A673 (cell line): ENCODE measurements at regions not wholly inside any gene's neighbourhood (a gene's known extent, or its start where the extent isn't known, plus 50 kb on each side); places are given as distances from the start of the nearest gene placed in this dataset.

Experiments used
- BruUV-seq: library from RNA; stranded (reverse); fragments of 400-500 nt; replicated peaks from 2 replicates; lab custom pipeline; 2021; lab: Mats Ljungman, UMichigan
- CTCF ChIA-PET: fragments of 300-600 bp; sonication (Branson Sonifier 250); formaldehyde crosslinking; loops from one replicate; lab custom pipeline; 2022; ENCODE audit warnings: antibody characterized with exemption; lab: Charles Lee
- POLR2A ChIA-PET: fragments of 300-600 bp; sonication (Branson Sonifier 250); formaldehyde crosslinking; loops from one replicate; lab custom pipeline; 2022; ENCODE audit warnings: antibody characterized with exemption; ENCODE audit not compliant: low non-redundant PET; lab: Charles Lee
- DNase-seq: peaks from one replicate; pipeline ENCODE4 v3.0.0-alpha.2; 2015; ENCODE audit warnings: low spot score
- H3K27ac ChIP-seq: fragments of 200-600 bp; sonication (generic); 2 replicates; pipeline ENCODE4 v1.5.1; 2016; ENCODE audit warnings: mixed run types, low read depth, mild to moderate bottlenecking, mixed read lengths, antibody characterized with exemption, low read length; ENCODE audit not compliant: poor library complexity, severe bottlenecking
- H3K27me3 ChIP-seq: fragments of 200-600 bp; sonication (generic); replicated peaks from 2 replicates; pipeline ENCODE4 v1.6.1; 2017; ENCODE audit warnings: mixed run types, low read depth, mild to moderate bottlenecking, mixed read lengths, antibody characterized with exemption, low read length; ENCODE audit not compliant: insufficient read depth, poor library complexity
- H3K36me3 ChIP-seq: fragments of 200-600 bp; sonication (generic); 2 replicates; pipeline ENCODE4 v1.6.1; 2016; ENCODE audit warnings: mixed run types, mild to moderate bottlenecking, mixed read lengths, antibody characterized with exemption, low read length; ENCODE audit not compliant: insufficient read depth, poor library complexity, severe bottlenecking
- H3K4me1 ChIP-seq: fragments of 200-600 bp; sonication (generic); 2 replicates; pipeline ENCODE4 v1.6.1; 2017; ENCODE audit warnings: mixed run types, mild to moderate bottlenecking, mixed read lengths, antibody characterized with exemption, low read length; ENCODE audit not compliant: insufficient read depth, poor library complexity, severe bottlenecking
- H3K4me3 ChIP-seq: fragments of 200-600 bp; sonication (generic); 2 replicates; pipeline ENCODE4 v1.5.1; 2016; ENCODE audit warnings: low read depth, mixed run types, mild to moderate bottlenecking, mixed read lengths, low read length; ENCODE audit not compliant: poor library complexity, severe bottlenecking
- H3K9me3 ChIP-seq: fragments of 200-600 bp; sonication (generic); 2 replicates; pipeline ENCODE4 v1.6.1; 2016; ENCODE audit warnings: mixed run types, low read depth, mild to moderate bottlenecking, mixed read lengths, antibody characterized with exemption, low read length; ENCODE audit not compliant: poor library complexity, severe bottlenecking
- CTCF ChIP-seq: fragments of 300-800, 200-600 bp; sonication (generic); conservative IDR thresholded peaks from 2 replicates; pipeline ENCODE4 v1.5.1; 2017; ENCODE audit warnings: low read depth, mild to moderate bottlenecking, antibody characterized with exemption, low read length, moderate library complexity, mixed read lengths
- EZH2 ChIP-seq: fragments of 200-600 bp; sonication (generic); IDR thresholded peaks from 2 replicates; pipeline ENCODE4 v1.6.1; 2017; ENCODE audit warnings: borderline replicate concordance, low read depth, mild to moderate bottlenecking, mixed read lengths, antibody characterized with exemption, low read length; ENCODE audit not compliant: poor library complexity, severe bottlenecking
- intact Hi-C: fragments of 100-400 bp; cut with micrococcal nuclease; formaldehyde crosslinking; loops from one replicate; pipeline ENCODE4 v1.10.0; 2022; ENCODE audit not compliant: unreplicated experiment

DNA sequence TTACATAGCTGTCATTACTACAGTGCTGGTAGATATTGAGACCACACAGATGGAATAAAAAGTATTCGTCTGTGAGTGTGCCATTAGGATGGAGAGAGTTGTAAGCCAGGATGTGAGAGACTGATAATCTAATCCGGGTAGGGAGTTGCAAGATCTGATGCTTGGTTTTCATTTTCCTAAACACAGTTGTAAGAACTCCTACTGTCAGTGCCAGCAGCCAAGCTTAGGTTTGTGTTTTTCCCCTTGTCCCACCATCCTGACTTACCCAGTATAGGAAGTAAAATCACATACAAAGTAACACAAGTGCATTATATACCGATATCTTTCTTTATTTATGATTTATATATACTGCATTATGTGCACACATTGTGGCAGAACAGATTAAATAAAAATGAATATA, 726.4 kb upstream of the PCDH20 start:
- Histone ChIP-seq H3K27me3 (no peaks in the 10 kb centered on the region), H3K27ac (no peak overlapping the region), H3K4me3 (no peak overlapping the region), H3K36me3 (no peaks in the 10 kb centered on the region), H3K9me3 (peaks cover 4% of the 10 kb centered on the region), H3K4me1 (no peaks in the 10 kb centered on the region)
- BruUV-seq, result no TSS peak
- TF ChIP-seq CTCF (no peak), EZH2 (no peak)
- ChIA-PET CTCF (no interaction called here), POLR2A (no interaction called here)
- intact Hi-C loops, result no loop called here
- DNase-seq, result no peak

DNA sequence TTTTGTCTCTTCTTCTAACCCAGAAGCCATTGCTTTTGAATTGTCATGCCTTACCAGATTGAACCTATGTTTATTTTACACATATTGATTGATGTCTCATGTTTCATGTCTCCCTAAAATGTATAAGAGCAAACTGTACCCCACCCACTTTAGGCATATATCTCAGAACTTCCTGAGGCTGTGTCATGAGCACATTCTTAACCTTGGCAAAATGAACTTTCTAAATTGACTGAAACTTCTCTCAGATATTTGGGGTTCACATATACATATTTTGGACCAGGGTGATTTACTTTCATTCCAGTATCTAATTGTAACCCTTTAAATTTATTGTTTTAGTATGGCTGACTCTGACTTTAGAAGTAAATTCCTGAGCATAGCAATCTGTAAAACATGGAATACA, 723.9 kb upstream of the PCDH20 start:
- intact Hi-C loops, result no loop called here
- Histone ChIP-seq H3K27ac (no peak overlapping the region), H3K4me1 (no peaks in the 10 kb centered on the region), H3K27me3 (no peaks in the 10 kb centered on the region), H3K4me3 (no peak overlapping the region), H3K9me3 (peaks cover 4% of the 10 kb centered on the region), H3K36me3 (no peaks in the 10 kb centered on the region)
- CTCF ChIA-PET, result no interaction called here
- TF ChIP-seq EZH2, result no peak
- TF ChIP-seq CTCF, result no peak
- no TSS peak for BruUV-seq
- POLR2A ChIA-PET, result no interaction called here
- no peak for DNase-seq

DNA sequence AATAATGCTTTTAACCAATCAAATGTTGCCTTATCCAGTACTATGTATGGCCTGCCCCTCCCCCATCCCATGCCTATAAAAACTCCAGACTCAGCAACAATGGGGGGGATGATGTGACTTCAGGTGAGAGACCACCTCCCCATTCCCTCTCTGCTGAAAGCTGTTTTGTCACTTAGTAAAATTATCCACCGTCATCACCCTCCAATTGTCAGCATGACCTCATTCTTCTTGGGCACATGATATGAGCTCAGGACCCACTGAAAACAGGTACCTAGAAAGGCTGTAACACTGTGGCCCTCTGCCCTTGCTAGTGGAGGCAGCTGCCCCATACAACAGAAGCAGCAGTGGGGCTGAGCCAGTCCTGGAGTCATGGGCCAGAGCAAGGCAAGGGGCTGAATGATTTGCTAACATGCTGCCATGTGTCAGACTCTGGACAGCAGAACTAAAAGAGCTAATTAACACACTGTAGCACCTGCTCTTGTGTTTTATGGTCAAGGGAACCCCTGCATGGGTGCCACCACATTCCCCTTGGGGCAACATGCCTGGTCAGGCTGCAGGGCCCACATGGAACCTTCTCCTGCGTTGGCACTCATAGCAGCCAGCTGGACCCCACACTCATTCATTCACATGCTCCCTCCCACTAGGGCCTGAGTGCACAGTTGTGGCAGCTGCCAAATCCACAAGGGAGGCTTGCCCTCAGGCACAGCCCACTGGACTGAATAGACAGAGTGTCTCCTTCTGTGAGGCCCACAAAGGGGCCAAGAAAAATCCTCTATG, 722.2 kb upstream of the PCDH20 start:
- Histone ChIP-seq H3K27me3 (no peaks in the 10 kb centered on the region), H3K4me3 (no peak overlapping the region), H3K27ac (no peak overlapping the region), H3K4me1 (no peaks in the 10 kb centered on the region), H3K36me3 (no peaks in the 10 kb centered on the region), H3K9me3 (peaks cover 4% of the 10 kb centered on the region)
- intact Hi-C loops, result no loop called here
- no TSS peak for BruUV-seq
- POLR2A ChIA-PET, result no interaction called here
- no peak for DNase-seq
- TF ChIP-seq CTCF (no peak), EZH2 (no peak)
- CTCF ChIA-PET, result no interaction called here
